GM12892 (cell line): ENCODE measurements at regions not wholly inside any gene's neighbourhood (a gene's known extent, or its start where the extent isn't known, plus 50 kb on each side); places are given as distances from the start of the nearest gene placed in this dataset.

ENCODE experiments used
- DNase-seq: peaks from one replicate; pipeline ENCODE4 v3.0.0; 2011; ENCODE audit not compliant: insufficient read length
- FAIRE-seq: peaks from 2 replicates; lab custom pipeline; 2011; peaks lifted over from hg19 to GRCh38; lab: Jason Lieb, UNC
- POLR2A ChIP-seq: IDR thresholded peaks from 2 replicates; pipeline ENCODE4 v1.6.1; 2011; ENCODE audit warnings: low read depth, low read length, control low read depth
- POLR2AphosphoS5 ChIP-seq: IDR thresholded peaks from 2 replicates; pipeline ENCODE4 v1.6.1; 2011; ENCODE audit warnings: low read depth, low read length, control low read depth
- TAF1 ChIP-seq: IDR thresholded peaks from 2 replicates; pipeline ENCODE4 v1.6.1; 2011; ENCODE audit warnings: low read depth, mild to moderate bottlenecking, control low read depth, low read length, borderline replicate concordance

- TF ChIP-seq POLR2AphosphoS5: no peak
- TF ChIP-seq TAF1: no peak
- no peak for TF ChIP-seq POLR2A
- FAIRE-seq (no peak), DNase-seq (no peak)
Observed at GRCh38 chr5:106956886-106957285, 713.9 kb downstream of the EFNA5 start.

GRCh38 chr5:106956187-106956586 lies 714.5 kb downstream of the EFNA5 start:
- FAIRE-seq (no peak), DNase-seq (no peak)
- TF ChIP-seq TAF1: no peak
- no peak for TF ChIP-seq POLR2A
- TF ChIP-seq POLR2AphosphoS5: no peak

- TF ChIP-seq POLR2AphosphoS5: no peak
- no peak for TF ChIP-seq POLR2A
- no peak for DNase-seq
- FAIRE-seq: no peak
Observed at GRCh38 chr5:106940986-106941385, 729.8 kb downstream of the EFNA5 start.

GRCh38 chr5:106940301-106940846 lies 730.4 kb downstream of the EFNA5 start:
- DNase-seq: no peak
- no peak for FAIRE-seq
- TF ChIP-seq POLR2AphosphoS5: no peak
- no peak for TF ChIP-seq POLR2A
- no peak for TF ChIP-seq TAF1

- TF ChIP-seq POLR2AphosphoS5: no peak
- TF ChIP-seq POLR2A: no peak
- TF ChIP-seq TAF1: no peak
- DNase-seq (no peak), FAIRE-seq (no peak)
Observed at GRCh38 chr5:106923409-106923808, 747.3 kb downstream of the EFNA5 start.

- DNase-seq (no peak), FAIRE-seq (no peak)
- TF ChIP-seq POLR2A (no peak), TAF1 (no peak), POLR2AphosphoS5 (no peak)
Observed at GRCh38 chr5:106921567-106921966, 749.2 kb downstream of the EFNA5 start.

GRCh38 chr5:106910486-106910885 lies 760.3 kb downstream of the EFNA5 start:
- FAIRE-seq: no peak
- TF ChIP-seq TAF1 (no peak), POLR2A (no peak), POLR2AphosphoS5 (no peak)
- no peak for DNase-seq

GRCh38 chr5:106909716-106910115 lies 761.0 kb downstream of the EFNA5 start:
- FAIRE-seq: no peak

GRCh38 chr5:106907979-106908378 lies 762.8 kb downstream of the EFNA5 start:
- FAIRE-seq: no peak
- DNase-seq: no peak
- no peak for TF ChIP-seq POLR2AphosphoS5

More at GRCh38 chr5:106909716-106910115, 761.0 kb downstream of the EFNA5 start:
- DNase-seq: no peak
- no peak for TF ChIP-seq POLR2AphosphoS5
- TF ChIP-seq TAF1: no peak
- TF ChIP-seq POLR2A: no peak

GRCh38 chr5:106906199-106906598 lies 764.5 kb downstream of the EFNA5 start:
- FAIRE-seq (no peak), DNase-seq (no peak)
- TF ChIP-seq TAF1 (no peak), POLR2AphosphoS5 (no peak), POLR2A (no peak)

- no peak for TF ChIP-seq TAF1
- TF ChIP-seq POLR2AphosphoS5: no peak
- no peak for TF ChIP-seq POLR2A
- FAIRE-seq (no peak), DNase-seq (no peak)
Observed at GRCh38 chr5:106894964-106895363, 775.8 kb downstream of the EFNA5 start.

GRCh38 chr5:106882035-106882434 lies 788.7 kb downstream of the EFNA5 start:
- DNase-seq: no peak
- FAIRE-seq: no peak
- TF ChIP-seq POLR2A: no peak
- no peak for TF ChIP-seq POLR2AphosphoS5
- no peak for TF ChIP-seq TAF1

- DNase-seq (no peak), FAIRE-seq (no peak)
- TF ChIP-seq TAF1 (no peak), POLR2A (no peak), POLR2AphosphoS5 (no peak)
Observed at GRCh38 chr5:106880656-106881055, 790.1 kb downstream of the EFNA5 start.
